Inferior parietal cortex (tissue), 1 donor: ENCODE measurements at regions not wholly inside any gene's neighbourhood (a gene's known extent, or its start where the extent isn't known, plus 50 kb on each side); places are given as distances from the start of the nearest gene placed in this dataset.

Experiments used
- DNase-seq: peaks from one replicate; pipeline ENCODE4 v3.0.0-alpha.2; 2016; ENCODE audit errors: extremely low spot score

GRCh38 chr3:30354972-30355371, 251.4 kb upstream of the TGFBR2 start:
- DNase-seq = no peak

DNA sequence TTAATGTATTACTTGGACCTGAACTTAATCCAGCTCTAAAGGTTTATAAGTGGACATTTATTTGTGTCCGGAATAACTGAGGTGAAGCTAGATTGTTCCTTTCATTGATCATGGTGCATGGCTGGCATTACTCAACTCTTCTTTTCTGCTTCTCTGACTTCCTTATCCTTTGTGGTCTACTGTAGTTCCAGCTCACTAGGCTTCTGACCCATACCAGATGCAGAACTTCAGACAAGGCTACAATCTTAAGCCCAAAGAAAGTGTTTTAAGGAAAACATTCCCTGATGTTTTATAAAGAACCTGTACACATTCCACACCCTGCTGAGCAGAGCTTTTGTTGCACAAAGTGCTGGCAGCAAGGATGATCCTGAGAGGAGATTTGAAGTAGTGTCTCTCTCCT, 250.8 kb upstream of the TGFBR2 start:
- no peak for DNase-seq

- DNase-seq = no peak
These were observed 249.3 kb upstream of the TGFBR2 start for GRCh38 chr3:30356866-30357753.

DNA sequence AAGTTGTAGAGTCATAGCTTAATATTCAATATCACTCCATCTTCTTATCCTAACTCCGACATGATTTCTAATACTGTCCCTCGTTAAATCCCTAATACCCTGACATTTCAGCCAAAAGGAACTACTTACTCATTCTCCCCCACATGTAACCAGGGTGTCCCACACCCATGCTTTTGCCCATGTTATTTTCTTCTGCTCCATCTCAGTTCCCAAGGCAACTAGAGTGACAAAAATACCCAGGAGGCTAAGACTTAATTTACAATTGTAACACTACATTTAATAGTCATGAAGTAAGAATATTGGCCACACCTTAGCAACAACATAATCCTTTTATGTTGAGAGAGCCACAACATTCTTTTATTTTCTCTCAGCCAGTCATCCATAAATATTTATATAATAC, 248.5 kb upstream of the TGFBR2 start:
- no peak for DNase-seq

DNA sequence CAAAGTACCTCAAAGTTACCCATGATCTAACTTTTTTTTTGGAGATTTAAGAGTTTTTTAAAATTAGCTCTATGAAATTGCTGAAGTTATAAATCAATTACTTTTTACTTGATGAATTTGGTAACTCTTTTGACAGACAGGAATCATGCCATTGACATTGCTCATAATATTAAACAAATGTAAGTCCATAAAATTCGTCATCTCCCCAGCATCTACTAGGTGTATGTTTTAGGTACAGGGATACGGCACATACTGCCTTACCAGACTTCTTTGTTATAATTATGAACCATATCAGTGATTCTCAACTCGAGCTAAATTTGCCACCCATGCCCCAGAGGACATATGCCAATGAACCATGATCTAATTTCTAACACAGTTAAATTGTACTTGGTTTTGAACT, 247.5 kb upstream of the TGFBR2 start:
- DNase-seq = no peak

GRCh38 chr3:30368978-30369377, 237.4 kb upstream of the TGFBR2 start:
- DNase-seq = no peak

- no peak for DNase-seq
These were observed 235.6 kb upstream of the TGFBR2 start for GRCh38 chr3:30370681-30371271.

DNA sequence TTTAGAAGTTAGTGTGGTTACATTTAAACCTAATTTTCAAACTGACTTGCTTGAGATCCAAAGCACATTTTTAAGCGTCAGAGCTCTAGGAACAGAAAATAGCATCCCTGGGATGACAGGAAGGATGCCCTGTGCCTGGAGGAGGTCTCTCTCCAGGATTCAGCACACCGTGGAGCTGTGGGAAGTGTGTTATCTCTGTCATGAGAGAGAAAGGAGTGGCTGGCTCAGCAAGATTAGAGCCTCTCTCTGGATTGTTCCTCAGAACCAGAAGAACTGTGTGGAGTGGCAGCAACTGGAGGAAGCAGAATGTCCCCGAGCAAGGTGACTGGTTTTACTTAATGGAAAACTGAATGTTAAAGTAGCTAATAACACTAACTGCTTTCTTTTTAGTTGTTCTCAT, 233.6 kb upstream of the TGFBR2 start:
- DNase-seq = no peak

GRCh38 chr3:30384546-30385072, 221.8 kb upstream of the TGFBR2 start:
- no peak for DNase-seq

GRCh38 chr3:30393079-30393478, 213.3 kb upstream of the TGFBR2 start:
- DNase-seq = no peak

DNA sequence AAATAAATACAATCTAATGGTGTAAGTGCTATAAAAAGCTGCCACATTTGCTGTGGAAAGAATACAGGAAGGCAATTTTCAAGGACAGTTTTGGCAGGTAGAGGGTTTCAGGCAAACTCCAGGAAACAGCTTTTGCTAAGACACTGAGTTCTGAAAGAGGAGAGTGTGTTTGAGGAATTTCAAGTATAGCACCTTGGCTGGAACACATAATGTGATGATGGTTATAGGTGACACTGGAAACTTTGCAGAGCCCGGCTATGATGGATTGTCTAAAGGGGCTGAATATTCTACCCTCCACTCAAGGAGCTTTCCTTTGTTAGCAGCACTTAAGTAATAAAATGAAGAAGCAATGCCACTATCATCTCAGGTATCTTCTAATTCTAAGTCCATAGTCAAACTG, 209.4 kb upstream of the TGFBR2 start:
- DNase-seq = no peak

DNA sequence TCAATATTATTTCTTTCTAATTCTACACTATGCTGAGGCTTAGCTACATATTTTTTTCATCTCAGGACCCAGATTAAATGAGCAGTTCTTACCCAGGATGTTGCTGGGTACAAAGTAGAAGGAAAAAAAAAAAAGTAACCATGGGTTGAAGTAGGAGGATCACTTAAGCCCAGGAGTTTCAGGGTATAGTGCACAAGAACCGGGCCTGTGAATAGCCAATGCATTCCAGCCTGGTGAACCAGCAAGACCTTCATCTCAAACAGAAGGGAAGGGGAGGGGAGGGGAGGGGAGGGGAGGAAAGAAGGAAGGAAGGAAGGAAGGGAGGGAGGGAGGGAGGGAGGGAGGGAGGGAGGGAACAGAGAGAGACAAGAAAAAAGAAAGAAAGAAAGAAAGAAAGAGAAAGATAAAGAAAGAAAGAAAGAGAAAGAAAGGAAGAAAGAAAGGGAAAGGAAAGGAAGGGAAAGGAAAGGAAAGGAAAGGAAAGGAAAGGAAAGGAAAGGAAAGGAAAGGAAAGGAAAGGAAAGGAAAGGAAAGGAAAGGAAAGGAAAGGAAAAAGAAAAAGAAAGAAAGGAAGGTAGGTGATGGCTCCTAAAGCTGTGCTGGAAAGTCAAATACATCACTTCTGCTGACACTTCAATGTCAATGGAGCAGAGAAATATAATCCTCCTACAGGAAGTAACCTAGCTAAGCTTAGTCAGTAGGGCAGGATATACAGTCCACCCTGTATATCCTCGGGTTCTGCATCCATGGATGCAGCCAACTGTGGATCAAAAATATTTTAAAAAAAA, 206.8 kb upstream of the TGFBR2 start:
- DNase-seq = no peak

- DNase-seq = no peak
These were observed 205.5 kb upstream of the TGFBR2 start for GRCh38 chr3:30400926-30401325.

- DNase-seq = no peak
These were observed 204.4 kb upstream of the TGFBR2 start for GRCh38 chr3:30401971-30402370.

- DNase-seq = no peak
These were observed 198.8 kb upstream of the TGFBR2 start for GRCh38 chr3:30407651-30408050.

DNA sequence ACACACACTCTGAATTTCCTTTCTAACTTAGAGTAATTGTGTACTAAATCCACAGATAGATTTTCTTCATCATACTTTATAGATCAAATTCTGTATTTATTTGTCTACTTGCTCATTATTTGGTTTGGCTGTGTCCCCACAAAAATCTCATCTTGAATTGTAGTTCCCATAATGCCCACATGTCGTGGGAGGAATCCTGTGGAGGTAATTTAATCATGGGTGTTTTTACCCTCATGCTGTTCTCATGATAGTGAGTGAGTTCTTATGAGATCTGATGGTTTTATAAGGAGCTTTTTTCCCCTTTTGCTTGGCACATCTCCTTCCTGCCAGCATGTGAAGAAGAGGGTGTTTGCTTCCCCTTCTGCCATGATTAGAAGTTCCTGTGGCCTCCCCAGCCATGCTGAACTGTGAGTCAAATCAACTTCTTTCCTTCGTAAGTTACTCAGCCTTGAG, 198.3 kb upstream of the TGFBR2 start:
- no peak for DNase-seq

GRCh38 chr3:30418443-30418842, 188.0 kb upstream of the TGFBR2 start:
- DNase-seq = no peak

DNA sequence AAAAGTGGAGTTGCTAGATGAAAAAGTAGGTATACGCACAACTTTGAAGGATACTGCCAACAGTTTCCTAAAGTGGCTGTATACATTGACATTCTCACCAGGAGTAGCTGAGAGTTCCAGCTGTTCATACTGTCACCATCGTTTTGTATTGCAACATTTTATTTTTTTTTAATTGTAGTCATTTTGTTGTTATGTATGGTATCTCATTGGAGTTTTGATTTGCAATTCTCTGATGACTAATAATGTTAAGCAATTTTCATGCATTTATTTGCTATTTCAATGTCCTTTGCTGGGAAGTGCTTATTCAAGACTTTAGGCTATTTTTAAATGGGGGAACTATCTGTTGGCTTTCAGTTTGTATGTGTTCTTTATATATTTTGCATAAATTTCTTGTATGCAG, 185.1 kb upstream of the TGFBR2 start:
- no peak for DNase-seq

DNA sequence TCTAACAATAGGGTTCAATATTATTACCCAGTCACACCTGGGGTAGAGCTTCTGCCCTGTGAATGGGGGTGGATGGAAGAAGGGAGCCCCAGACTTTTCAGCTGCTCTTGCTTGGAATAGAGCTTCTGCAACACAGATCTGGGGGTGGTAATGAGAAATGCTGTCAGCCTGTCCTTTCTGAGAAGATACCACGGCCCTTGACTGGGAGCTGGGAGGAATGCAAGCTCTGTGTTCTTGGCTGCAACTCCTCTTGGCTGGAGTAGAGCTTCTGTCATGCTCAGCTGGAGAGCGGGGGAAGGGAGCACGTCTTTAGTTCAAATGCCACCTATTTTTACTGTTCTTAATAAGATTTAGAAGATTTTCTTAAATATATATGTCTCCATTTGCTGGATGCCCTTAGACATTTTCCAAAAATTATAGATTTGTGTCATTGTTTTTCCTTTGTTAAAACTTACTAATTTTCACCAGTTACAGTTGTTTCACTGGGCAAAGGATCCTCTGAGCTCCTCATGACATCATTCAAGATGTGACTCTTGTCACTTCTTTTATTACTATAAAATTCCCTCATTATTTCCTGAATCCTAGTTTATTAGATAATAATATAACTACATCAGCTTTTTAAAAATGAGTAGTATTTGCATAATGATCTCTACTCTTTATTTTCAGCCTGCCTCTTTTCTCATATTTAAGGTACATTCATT, 180.0 kb upstream of the TGFBR2 start:
- no peak for DNase-seq

GRCh38 chr3:30428251-30428650, 178.2 kb upstream of the TGFBR2 start:
- DNase-seq = no peak

- no peak for DNase-seq
These were observed 170.5 kb upstream of the TGFBR2 start for GRCh38 chr3:30435861-30436331.
